Transverse colon (tissue), 4 donors: ENCODE measurements at regions not wholly inside any gene's neighbourhood (a gene's known extent, or its start where the extent isn't known, plus 50 kb on each side); places are given as distances from the start of the nearest gene placed in this dataset.

Source experiments
- DNase-seq: peaks from one replicate; pipeline ENCODE4 v3.0.0-alpha.2; 2019
- H3K27ac ChIP-seq, 4 donors: fragments of 200-600 bp; sonication (generic); 2 replicates each; pipeline ENCODE4 v1.5.1; 2016 to 2018; ENCODE audit warnings: inconsistent platforms in 4 of 4
- H3K27me3 ChIP-seq: fragments of 200-600 bp; sonication (generic); 2 replicates; pipeline ENCODE4 v1.5.1; 2017; ENCODE audit warnings: inconsistent platforms
- H3K36me3 ChIP-seq, 4 donors: fragments of 200-600 bp; sonication (generic); 2 replicates each; pipeline ENCODE4 v1.5.1; 2017 to 2019; ENCODE audit warnings: inconsistent platforms in 4 of 4
- H3K4me1 ChIP-seq, 4 donors: fragments of 200-600 bp; sonication (generic); 2 replicates each; pipeline ENCODE4 v1.5.1; 2017 to 2020; ENCODE audit warnings: inconsistent platforms in 4 of 4
- H3K4me3 ChIP-seq, 4 donors: fragments of 200-600 bp; sonication (generic); 1 replicate in 1 of 4; 2 replicates in 3 of 4; pipeline versions ENCODE4 v1.5.1 to v1.6.1; 2017 to 2019; ENCODE audit warnings: inconsistent platforms in 4 of 4
- H3K9me3 ChIP-seq, 2 donors: fragments of 200-600 bp; sonication (generic); 2 replicates each; pipeline ENCODE4 v1.5.1; 2017 to 2019; ENCODE audit warnings: inconsistent platforms in 2 of 2
- EP300 ChIP-seq: sonication (generic); formaldehyde crosslinking; IDR thresholded peaks from one replicate; pipeline ENCODE4 v1.6.1; 2017; ENCODE audit warnings: antibody characterized with exemption, low read depth
- POLR2A ChIP-seq: fragments of 450-650 bp; IDR thresholded peaks from one replicate; pipeline ENCODE4 v1.6.1; 2016; ENCODE audit warnings: antibody characterized with exemption, mild to moderate bottlenecking, moderate library complexity
- POLR2AphosphoS5 ChIP-seq, 3 donors: sonication (generic); formaldehyde crosslinking; IDR thresholded peaks; one replicate each; pipeline ENCODE4 v1.6.1; 2016; ENCODE audit warnings: antibody characterized with exemption in 3 of 3
- WGBS, 2 donors: methylation state at CpG; one replicate each; pipeline ENCODE4 v1.1.5; 2018; ENCODE audit warnings: low coverage in 1 of 2; 5-methylcytosine and 5-hydroxymethylcytosine counted together
- in situ Hi-C, 4 donors: fragments of 200-750 bp; cut with MboI; loops; one replicate each; pipeline versions ENCODE4 v1.15.0 to v1.15.1; 2017; ENCODE audit warnings: low sequenced_read_pairs in 3 of 4, low pct_ligation_motif_present in 1 of 4, low pct_unique_long_range_greater_than_20kb in 1 of 4
- intact Hi-C: fragments of 100-400 bp; cut with DNase I; formaldehyde crosslinking; loops from one replicate; pipeline ENCODE4 v1.15.1; 2023; ENCODE audit warnings: low total_unique reads
- TF ChIP-seq, protein P1 (sequence below), 5 experiments: fragments of 200-600 bp in 3 of 5; fragments of 450-650 bp in 2 of 5; sonication (generic) in 3 of 5; IDR thresholded peaks; 1 replicate in 2 of 5; 2 replicates in 3 of 5; pipeline ENCODE4 v1.5.1; 2016 to 2017; ENCODE audit warnings: antibody characterized with exemption in 5 of 5, inconsistent platforms in 3 of 5, mild to moderate bottlenecking in 2 of 5, moderate library complexity in 1 of 5

- H3K36me3 ChIP-seq: no peaks in the 10 kb centered on the region
- H3K27me3 ChIP-seq: no peaks in the 10 kb centered on the region
- in situ Hi-C loops (no loop called here), intact Hi-C loops (no loop called here)
- 75 to 87% methylated on average over 3 to 4 of the region's 4 CpGs for WGBS, 2 donors
- H3K9me3 ChIP-seq: no peaks in the 10 kb centered on the region
- TF ChIP-seq EP300: no peak
- no peak for TF ChIP-seq POLR2AphosphoS5 (IDR thresholded peaks at IDR 0.05)
- TF ChIP-seq POLR2A: no peak
- TF ChIP-seq, protein P1, sequence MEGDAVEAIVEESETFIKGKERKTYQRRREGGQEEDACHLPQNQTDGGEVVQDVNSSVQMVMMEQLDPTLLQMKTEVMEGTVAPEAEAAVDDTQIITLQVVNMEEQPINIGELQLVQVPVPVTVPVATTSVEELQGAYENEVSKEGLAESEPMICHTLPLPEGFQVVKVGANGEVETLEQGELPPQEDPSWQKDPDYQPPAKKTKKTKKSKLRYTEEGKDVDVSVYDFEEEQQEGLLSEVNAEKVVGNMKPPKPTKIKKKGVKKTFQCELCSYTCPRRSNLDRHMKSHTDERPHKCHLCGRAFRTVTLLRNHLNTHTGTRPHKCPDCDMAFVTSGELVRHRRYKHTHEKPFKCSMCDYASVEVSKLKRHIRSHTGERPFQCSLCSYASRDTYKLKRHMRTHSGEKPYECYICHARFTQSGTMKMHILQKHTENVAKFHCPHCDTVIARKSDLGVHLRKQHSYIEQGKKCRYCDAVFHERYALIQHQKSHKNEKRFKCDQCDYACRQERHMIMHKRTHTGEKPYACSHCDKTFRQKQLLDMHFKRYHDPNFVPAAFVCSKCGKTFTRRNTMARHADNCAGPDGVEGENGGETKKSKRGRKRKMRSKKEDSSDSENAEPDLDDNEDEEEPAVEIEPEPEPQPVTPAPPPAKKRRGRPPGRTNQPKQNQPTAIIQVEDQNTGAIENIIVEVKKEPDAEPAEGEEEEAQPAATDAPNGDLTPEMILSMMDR (IDR thresholded peaks at IDR 0.05): no peak
- no peak overlapping the region for H3K4me3 ChIP-seq
- DNase-seq: no peak
- no peak overlapping the region for H3K27ac ChIP-seq
- H3K4me1 ChIP-seq: no peaks in the 10 kb centered on the region
Measured at GRCh38 chr4:107380190-107380589, 339.8 kb downstream of the PAPSS1 start.

- intact Hi-C loops (no loop called here), in situ Hi-C loops (no loop called here)
- no peak overlapping the region for H3K4me3 ChIP-seq
- no peak for DNase-seq
- TF ChIP-seq, protein P1 (IDR thresholded peaks at IDR 0.05): peak in 1 of 5 experiments; percentile 11
- TF ChIP-seq POLR2A: no peak
- WGBS, 2 donors: 66 to 82% methylated on average over 3 to 5 of the region's 5 CpGs
- H3K9me3 ChIP-seq: no peaks in the 10 kb centered on the region
- no peaks in the 10 kb centered on the region for H3K4me1 ChIP-seq
- no peaks in the 10 kb centered on the region for H3K27me3 ChIP-seq
- no peaks in the 10 kb centered on the region for H3K36me3 ChIP-seq
- H3K27ac ChIP-seq: no peak overlapping the region
Measured at GRCh38 chr4:107379054-107379869, 340.8 kb downstream of the PAPSS1 start.

GRCh38 chr4:107376293-107376692, 340.2 kb upstream of the DKK2 start:
- Histone ChIP-seq H3K9me3 (no peaks in the 10 kb centered on the region), H3K27ac (no peak overlapping the region), H3K4me3 (no peak overlapping the region), H3K36me3 (no peaks in the 10 kb centered on the region), H3K4me1 (no peaks in the 10 kb centered on the region), H3K27me3 (no peaks in the 10 kb centered on the region)
- TF ChIP-seq, protein P1 (IDR thresholded peaks at IDR 0.05): no peak
- no peak for TF ChIP-seq POLR2AphosphoS5 (IDR thresholded peaks at IDR 0.05)
- TF ChIP-seq EP300: no peak
- no peak for TF ChIP-seq POLR2A
- in situ Hi-C loops: no loop called here
- intact Hi-C loops: no loop called here
- 22 to 36% methylated on average over 1 of the region's 1 CpG for WGBS, 2 donors
- no peak for DNase-seq

GRCh38 chr4:107366900-107367299, 330.8 kb upstream of the DKK2 start:
- no peaks in the 10 kb centered on the region for H3K27me3 ChIP-seq
- no peak for TF ChIP-seq POLR2A
- TF ChIP-seq EP300: no peak
- TF ChIP-seq, protein P1 (IDR thresholded peaks at IDR 0.05): no peak
- TF ChIP-seq POLR2AphosphoS5 (IDR thresholded peaks at IDR 0.05): no peak
- no peak for DNase-seq
- no peak overlapping the region for H3K4me3 ChIP-seq
- H3K27ac ChIP-seq: no peak overlapping the region
- in situ Hi-C loops: no loop called here
- intact Hi-C loops: no loop called here
- H3K36me3 ChIP-seq: no peaks in the 10 kb centered on the region
- no peaks in the 10 kb centered on the region for H3K9me3 ChIP-seq
- H3K4me1 ChIP-seq: no peaks in the 10 kb centered on the region
